ENCODE measurements at regions not wholly inside any gene's neighbourhood (a gene's known extent, or its start where the extent isn't known, plus 50 kb on each side); places are given as distances from the start of the nearest gene placed in this dataset.

DNA sequence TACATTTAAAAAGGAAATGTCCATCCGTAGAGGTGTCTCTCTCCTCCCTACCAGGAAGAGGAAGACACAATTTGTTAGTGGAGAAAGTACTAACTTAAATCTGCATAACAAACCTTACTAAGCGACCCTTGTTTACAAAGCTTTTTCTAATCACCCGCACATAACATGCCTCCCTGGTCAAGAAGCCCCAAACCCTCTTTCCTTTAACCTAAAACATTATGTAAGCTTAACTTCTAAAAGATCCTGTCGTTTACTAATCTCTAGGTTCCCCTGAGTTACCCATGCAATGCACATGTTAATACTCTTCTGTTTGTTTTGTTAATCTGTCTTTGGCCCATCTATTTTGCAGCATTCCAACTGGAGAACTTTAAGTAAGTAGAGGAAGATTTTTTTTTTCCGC, 630.3 kb upstream of the NRXN1 start:
- TF ChIP-seq EZH2 (IDR thresholded peaks at IDR 0.05; ENCODE audit: low read depth, unreplicated experiment) (no peak), POLR2AphosphoS5 (IDR thresholded peaks at IDR 0.05; ENCODE audit: low read depth) (no peak), EZH2phosphoT487 (IDR thresholded peaks at IDR 0.05; ENCODE audit: unreplicated experiment) (no peak), JUNB (IDR thresholded peaks at IDR 0.05; ENCODE audit: unreplicated experiment) (no peak), CREB1 (CRISPR knock-in tag; IDR thresholded peaks at IDR 0.05; ENCODE audit: low read depth) (no peak), ZNF114 (CRISPR knock-in tag; IDR thresholded peaks at IDR 0.05) (no peak), ZNF331 (CRISPR knock-in tag; IDR thresholded peaks at IDR 0.05; ENCODE audit: low read depth) (no peak)
- TF ChIP-seq, protein P1, sequence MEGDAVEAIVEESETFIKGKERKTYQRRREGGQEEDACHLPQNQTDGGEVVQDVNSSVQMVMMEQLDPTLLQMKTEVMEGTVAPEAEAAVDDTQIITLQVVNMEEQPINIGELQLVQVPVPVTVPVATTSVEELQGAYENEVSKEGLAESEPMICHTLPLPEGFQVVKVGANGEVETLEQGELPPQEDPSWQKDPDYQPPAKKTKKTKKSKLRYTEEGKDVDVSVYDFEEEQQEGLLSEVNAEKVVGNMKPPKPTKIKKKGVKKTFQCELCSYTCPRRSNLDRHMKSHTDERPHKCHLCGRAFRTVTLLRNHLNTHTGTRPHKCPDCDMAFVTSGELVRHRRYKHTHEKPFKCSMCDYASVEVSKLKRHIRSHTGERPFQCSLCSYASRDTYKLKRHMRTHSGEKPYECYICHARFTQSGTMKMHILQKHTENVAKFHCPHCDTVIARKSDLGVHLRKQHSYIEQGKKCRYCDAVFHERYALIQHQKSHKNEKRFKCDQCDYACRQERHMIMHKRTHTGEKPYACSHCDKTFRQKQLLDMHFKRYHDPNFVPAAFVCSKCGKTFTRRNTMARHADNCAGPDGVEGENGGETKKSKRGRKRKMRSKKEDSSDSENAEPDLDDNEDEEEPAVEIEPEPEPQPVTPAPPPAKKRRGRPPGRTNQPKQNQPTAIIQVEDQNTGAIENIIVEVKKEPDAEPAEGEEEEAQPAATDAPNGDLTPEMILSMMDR (conservative IDR thresholded peaks at IDR 0.05; ENCODE audit: low read depth in 2 of 2): no peak
- TF ChIP-seq, protein P2, sequence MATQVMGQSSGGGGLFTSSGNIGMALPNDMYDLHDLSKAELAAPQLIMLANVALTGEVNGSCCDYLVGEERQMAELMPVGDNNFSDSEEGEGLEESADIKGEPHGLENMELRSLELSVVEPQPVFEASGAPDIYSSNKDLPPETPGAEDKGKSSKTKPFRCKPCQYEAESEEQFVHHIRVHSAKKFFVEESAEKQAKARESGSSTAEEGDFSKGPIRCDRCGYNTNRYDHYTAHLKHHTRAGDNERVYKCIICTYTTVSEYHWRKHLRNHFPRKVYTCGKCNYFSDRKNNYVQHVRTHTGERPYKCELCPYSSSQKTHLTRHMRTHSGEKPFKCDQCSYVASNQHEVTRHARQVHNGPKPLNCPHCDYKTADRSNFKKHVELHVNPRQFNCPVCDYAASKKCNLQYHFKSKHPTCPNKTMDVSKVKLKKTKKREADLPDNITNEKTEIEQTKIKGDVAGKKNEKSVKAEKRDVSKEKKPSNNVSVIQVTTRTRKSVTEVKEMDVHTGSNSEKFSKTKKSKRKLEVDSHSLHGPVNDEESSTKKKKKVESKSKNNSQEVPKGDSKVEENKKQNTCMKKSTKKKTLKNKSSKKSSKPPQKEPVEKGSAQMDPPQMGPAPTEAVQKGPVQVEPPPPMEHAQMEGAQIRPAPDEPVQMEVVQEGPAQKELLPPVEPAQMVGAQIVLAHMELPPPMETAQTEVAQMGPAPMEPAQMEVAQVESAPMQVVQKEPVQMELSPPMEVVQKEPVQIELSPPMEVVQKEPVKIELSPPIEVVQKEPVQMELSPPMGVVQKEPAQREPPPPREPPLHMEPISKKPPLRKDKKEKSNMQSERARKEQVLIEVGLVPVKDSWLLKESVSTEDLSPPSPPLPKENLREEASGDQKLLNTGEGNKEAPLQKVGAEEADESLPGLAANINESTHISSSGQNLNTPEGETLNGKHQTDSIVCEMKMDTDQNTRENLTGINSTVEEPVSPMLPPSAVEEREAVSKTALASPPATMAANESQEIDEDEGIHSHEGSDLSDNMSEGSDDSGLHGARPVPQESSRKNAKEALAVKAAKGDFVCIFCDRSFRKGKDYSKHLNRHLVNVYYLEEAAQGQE (IDR thresholded peaks at IDR 0.05; ENCODE audit: unreplicated experiment): no peak
- TF ChIP-seq, protein P3, sequence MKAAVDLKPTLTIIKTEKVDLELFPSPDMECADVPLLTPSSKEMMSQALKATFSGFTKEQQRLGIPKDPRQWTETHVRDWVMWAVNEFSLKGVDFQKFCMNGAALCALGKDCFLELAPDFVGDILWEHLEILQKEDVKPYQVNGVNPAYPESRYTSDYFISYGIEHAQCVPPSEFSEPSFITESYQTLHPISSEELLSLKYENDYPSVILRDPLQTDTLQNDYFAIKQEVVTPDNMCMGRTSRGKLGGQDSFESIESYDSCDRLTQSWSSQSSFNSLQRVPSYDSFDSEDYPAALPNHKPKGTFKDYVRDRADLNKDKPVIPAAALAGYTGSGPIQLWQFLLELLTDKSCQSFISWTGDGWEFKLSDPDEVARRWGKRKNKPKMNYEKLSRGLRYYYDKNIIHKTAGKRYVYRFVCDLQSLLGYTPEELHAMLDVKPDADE (IDR thresholded peaks at IDR 0.05): no peak
- TF ChIP-seq, protein P4, sequence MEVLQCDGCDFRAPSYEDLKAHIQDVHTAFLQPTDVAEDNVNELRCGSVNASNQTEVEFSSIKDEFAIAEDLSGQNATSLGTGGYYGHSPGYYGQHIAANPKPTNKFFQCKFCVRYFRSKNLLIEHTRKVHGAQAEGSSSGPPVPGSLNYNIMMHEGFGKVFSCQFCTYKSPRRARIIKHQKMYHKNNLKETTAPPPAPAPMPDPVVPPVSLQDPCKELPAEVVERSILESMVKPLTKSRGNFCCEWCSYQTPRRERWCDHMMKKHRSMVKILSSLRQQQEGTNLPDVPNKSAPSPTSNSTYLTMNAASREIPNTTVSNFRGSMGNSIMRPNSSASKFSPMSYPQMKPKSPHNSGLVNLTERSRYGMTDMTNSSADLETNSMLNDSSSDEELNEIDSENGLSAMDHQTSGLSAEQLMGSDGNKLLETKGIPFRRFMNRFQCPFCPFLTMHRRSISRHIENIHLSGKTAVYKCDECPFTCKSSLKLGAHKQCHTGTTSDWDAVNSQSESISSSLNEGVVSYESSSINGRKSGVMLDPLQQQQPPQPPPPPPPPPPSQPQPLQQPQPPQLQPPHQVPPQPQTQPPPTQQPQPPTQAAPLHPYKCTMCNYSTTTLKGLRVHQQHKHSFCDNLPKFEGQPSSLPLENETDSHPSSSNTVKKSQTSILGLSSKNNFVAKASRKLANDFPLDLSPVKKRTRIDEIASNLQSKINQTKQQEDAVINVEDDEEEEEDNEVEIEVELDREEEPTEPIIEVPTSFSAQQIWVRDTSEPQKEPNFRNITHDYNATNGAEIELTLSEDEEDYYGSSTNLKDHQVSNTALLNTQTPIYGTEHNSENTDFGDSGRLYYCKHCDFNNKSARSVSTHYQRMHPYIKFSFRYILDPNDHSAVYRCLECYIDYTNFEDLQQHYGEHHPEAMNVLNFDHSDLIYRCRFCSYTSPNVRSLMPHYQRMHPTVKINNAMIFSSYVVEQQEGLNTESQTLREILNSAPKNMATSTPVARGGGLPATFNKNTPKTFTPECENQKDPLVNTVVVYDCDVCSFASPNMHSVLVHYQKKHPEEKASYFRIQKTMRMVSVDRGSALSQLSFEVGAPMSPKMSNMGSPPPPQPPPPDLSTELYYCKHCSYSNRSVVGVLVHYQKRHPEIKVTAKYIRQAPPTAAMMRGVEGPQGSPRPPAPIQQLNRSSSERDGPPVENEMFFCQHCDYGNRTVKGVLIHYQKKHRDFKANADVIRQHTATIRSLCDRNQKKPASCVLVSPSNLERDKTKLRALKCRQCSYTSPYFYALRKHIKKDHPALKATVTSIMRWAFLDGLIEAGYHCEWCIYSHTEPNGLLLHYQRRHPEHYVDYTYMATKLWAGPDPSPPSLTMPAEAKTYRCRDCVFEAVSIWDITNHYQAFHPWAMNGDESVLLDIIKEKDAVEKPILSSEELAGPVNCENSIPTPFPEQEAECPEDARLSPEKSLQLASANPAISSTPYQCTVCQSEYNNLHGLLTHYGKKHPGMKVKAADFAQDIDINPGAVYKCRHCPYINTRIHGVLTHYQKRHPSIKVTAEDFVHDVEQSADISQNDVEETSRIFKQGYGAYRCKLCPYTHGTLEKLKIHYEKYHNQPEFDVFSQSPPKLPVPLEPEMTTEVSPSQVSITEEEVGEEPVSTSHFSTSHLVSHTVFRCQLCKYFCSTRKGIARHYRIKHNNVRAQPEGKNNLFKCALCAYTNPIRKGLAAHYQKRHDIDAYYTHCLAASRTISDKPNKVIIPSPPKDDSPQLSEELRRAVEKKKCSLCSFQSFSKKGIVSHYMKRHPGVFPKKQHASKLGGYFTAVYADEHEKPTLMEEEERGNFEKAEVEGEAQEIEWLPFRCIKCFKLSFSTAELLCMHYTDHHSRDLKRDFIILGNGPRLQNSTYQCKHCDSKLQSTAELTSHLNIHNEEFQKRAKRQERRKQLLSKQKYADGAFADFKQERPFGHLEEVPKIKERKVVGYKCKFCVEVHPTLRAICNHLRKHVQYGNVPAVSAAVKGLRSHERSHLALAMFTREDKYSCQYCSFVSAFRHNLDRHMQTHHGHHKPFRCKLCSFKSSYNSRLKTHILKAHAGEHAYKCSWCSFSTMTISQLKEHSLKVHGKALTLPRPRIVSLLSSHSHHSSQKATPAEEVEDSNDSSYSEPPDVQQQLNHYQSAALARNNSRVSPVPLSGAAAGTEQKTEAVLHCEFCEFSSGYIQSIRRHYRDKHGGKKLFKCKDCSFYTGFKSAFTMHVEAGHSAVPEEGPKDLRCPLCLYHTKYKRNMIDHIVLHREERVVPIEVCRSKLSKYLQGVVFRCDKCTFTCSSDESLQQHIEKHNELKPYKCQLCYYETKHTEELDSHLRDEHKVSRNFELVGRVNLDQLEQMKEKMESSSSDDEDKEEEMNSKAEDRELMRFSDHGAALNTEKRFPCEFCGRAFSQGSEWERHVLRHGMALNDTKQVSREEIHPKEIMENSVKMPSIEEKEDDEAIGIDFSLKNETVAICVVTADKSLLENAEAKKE (CRISPR knock-in tag; IDR thresholded peaks at IDR 0.05): no peak

Data from GM23338 (cell line).